Stimulated activated CD4-positive, alpha-beta T cell treated with anti-CD3 and anti-CD28 coated beads, TNF-alpha, amount 100 ng/mL, for 4 hours (primary cell): ENCODE measurements at regions not wholly inside any gene's neighbourhood (a gene's known extent, or its start where the extent isn't known, plus 50 kb on each side); places are given as distances from the start of the nearest gene placed in this dataset.
"Not testable (repeated sequence)": the region's sequence is repeated elsewhere in the genome, so short reads cannot be mapped to it uniquely, and the experiment has no call there.

Experiments used
- DNase-seq, 3 experiments: peaks; one replicate each; pipeline ENCODE4 v3.0.0-alpha.2; 2020; ENCODE audit warnings: low read depth in 3 of 3

DNA sequence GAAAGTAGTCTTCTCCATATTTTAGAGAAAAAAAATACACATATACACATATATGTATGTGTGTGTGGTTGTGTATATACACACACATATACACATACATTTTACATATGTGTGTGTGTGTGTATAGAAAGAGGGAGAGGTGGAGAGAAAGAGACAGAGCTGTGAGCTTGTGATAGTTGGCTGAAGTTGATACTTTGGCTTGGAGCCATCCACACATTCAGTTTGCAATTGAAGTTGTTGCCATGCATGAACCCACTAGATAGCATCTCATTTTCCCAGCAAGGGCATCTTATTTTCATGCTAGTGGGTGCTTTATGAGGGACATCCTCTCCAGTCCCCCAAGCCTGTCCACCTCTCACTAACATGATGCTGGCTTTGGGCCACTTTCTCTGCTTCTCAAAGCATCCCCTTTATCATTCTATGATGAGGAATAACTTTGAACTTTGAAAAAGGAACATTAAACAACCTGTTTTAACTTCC is 228.6 kb downstream of the ZNF621 start:
- no peak for DNase-seq

DNA sequence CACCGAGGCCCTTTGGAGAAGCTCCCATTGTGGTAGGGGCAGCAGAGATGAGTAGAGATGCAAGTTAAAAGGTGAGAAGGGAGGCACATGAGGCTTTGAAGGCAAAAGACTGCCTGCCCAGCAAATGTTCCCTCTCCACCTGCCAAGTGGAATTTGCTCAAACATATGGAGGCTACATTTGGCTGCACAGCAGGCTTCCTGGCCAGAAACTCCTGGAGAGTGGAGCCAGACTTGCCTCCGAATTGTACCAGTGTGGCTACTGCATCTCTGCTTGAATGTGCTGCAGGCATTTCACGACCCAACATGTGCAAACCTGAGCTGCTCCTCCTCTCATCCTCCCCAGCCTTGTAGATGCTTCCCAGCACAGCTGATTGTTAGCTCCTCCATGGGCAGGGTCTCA is 229.2 kb downstream of the ZNF621 start:
- no peak for DNase-seq

GRCh38 chr3:40754994-40755393 is 230.2 kb downstream of the ZNF621 start:
- DNase-seq, result no peak

- no peak for DNase-seq
Measured at GRCh38 chr3:40756500-40756899, 231.7 kb downstream of the ZNF621 start.

DNA sequence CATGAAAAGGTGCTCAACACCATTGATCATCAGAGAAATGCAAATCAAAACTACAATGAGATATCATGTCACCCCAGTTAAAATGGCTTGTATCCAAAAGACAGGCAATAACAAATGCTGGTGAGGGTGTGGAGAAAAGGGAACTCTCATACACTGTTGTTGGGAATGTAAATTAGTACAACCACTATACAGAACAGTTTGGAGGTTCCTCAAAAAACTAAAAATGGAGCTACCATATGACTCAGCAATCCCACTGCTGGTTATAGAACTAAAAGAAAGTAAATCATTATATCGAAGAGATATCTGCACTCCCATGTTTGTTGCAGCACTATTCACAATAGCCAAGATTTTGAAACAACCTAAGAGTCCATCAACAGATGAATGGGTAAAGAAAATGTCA is 238.0 kb downstream of the ZNF621 start:
- DNase-seq, result not testable (repeated sequence)

- DNase-seq, result no peak
Measured at GRCh38 chr3:40763807-40764206, 239.0 kb downstream of the ZNF621 start.

GRCh38 chr3:40764747-40765146 is 240.0 kb downstream of the ZNF621 start:
- DNase-seq, result no peak

DNA sequence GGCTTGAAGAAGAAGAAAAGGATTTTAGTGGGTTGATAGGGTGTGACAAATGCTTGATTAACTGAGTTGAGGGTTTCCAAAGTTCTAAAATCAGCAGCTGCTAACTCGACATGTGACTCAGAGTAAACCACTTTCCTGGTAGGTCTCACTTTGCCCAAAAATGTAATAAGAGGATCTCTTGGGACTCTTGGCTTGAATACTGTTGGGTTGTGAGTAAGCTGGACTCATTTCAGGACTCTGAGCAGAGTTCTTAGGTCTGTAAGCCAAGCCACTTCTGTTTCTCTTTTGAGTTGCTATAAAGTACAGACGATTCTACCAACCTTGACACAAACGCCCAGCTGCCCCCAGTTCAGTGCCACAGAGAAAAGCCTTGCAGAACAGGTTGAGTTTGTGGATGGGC is 241.1 kb downstream of the ZNF621 start:
- DNase-seq, result no peak

- no peak for DNase-seq
Measured at GRCh38 chr3:40766396-40766795, 241.6 kb downstream of the ZNF621 start.

GRCh38 chr3:40768046-40768445 is 243.3 kb downstream of the ZNF621 start:
- DNase-seq, result no peak

DNA sequence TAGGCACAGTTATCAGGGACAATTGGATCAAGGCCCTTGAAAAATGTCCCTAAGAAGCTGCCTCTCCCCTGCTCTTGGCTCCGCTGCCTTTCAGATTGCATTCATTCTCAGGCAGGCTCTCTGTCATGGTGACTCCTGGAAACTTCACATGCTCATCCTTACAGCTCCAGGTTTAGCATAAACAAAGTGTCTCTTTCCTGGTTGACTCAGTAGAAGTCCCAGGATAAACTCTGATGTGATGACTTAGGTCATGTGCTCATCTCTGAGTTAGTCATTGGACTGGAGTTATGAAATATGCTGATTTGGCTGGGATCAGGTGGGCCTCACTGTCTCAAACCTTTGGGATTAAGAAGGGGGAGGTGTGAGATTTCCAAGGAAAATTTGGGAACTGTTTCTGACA is 243.8 kb downstream of the ZNF621 start:
- DNase-seq, result no peak

DNA sequence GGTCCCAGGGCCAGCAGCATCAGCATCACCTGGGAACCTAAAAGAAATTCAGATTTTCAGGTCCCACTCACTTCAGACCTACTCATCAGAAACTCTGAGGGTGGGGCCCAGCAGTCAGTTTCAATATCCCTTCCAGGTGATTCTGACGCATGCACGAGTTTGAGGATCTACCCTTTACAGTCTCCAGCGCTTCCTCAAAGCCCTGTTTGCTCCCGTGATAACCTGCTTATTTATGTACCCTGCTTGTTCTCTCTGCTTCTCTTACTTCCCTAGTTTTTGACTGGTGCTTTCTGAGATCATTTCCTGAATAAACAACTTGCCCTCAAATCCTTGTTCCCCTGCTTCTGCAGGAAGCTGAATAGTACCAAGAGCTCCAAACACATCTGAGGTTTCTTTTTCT is 245.3 kb downstream of the ZNF621 start:
- DNase-seq, result no peak

DNA sequence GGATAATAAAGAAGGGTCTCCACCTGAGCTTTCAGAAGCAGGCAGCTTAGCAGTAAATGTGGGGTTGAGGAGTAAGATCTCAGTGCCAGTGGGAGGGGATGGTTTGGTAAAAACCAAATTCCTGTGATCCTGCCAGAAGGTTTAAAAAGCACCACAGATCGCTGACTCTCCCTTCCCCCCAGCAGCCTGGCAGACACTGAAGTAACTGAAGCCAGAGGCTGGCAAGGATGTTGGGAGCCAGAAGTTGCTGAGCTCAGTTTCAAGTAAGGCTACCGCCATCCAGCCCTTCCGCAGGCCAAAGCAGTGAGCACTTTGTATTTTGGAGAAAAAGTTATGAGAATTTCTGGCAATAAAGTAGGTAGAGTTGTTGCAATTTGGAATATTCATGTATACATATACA is 246.4 kb downstream of the ZNF621 start:
- DNase-seq, result no peak

DNA sequence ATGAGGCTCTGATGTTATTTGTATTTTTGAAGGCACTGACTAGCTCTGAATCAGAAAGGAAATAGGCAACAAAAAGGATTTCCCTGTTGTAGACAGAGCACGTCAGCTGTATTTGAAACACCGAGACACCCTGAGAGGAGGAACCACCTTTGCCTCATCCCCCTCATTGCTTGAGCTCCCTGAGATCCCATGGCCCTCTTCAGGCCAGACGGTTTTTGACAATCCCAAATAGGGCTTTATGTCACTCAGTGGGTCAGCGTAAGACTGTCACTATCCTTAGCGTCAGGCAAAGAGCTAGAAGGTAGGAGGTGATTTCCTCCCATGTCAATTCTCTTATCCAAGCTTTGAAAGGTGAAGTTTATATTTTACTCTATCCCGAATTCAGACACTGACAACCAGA is 254.3 kb downstream of the ZNF621 start:
- DNase-seq, result no peak

DNA sequence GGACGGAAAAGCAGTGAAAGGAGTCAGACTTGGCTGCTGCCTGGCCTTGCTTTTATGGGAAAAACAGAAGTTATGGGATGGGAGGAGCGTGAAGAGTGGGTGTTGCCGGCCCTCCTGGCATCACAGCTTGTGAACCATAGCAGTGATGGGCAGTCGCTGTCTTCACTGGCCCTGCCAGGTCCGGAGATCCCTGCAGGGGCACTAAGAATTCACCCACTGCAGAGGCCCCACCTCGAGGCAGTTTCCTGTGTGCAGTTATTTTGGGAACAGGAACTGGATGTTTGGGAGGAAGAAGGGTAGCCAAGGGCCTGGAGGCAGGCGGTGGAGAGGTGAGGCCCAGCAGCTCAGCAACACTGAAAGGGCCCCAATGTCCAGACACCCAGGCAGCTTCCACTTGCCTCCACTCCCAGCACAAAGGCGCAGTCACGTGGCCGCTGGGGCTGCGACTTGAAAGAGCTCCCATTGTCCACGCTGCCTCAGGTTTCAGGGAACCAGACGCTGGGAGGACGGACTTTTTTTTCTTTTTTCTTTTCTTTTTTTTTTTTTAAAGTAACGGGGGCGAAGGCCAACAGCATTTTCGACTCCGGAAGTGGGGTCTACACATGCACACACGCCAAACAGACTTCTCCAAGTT is 255.6 kb downstream of the ZNF621 start:
- no peak for DNase-seq

GRCh38 chr3:40780925-40781406 is 256.2 kb downstream of the ZNF621 start:
- DNase-seq, result no peak

GRCh38 chr3:40782111-40782721 is 257.5 kb downstream of the ZNF621 start:
- DNase-seq, result no peak

- DNase-seq, result no peak
Measured at GRCh38 chr3:40790746-40791145, 266.0 kb downstream of the ZNF621 start.

- DNase-seq, result no peak
Measured at GRCh38 chr3:40793730-40794129, 269.0 kb downstream of the ZNF621 start.

DNA sequence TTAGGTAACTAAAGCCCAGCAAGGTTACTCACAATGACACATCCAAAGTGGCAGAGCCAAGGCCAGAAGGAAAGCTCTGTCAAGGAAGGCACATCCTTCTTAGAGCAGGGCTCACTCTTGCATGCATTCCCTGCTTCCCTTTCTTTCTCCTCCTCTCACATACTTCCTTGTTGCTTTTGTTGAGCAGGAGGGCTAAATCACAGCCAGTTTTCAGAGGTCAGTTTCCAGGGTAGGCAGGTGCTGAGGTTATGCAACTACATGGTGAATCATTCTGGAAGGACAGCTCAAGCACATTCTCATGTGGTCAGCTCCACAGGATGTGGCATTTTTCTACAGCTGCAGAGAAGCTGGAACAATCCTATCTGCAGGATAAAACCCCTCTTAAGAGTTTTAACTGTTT is 275.6 kb downstream of the ZNF621 start:
- no peak for DNase-seq

DNA sequence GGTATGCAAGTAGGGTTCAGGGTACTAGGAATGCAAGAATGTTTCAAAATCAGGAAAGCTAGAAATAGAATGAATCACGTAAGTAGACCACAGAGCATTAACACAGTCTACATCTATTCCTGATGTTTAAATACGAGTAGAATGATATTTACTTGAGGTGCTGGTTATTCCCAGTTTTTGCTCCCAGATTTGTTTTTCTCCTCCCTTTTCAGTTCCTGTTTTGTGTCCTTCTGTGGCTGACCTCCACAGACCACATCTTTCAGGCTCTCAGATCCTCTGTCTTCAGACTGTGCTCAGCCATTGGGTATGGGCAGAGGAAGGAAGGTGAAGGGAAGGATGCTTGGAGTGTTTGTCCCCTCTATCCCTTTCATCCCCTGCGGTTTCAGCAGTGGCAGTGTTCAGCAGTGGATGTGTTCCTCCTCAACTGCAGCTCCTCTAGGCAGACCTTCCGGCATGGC is 276.6 kb downstream of the ZNF621 start:
- no peak for DNase-seq

- no peak for DNase-seq
Measured at GRCh38 chr3:40803311-40803710, 278.6 kb downstream of the ZNF621 start.

- DNase-seq, result no peak
Measured at GRCh38 chr3:40805456-40805855, 280.7 kb downstream of the ZNF621 start.

- DNase-seq, result no peak
Measured at GRCh38 chr3:40810813-40811212, 286.1 kb downstream of the ZNF621 start.
